ENCODE measurements at regions not wholly inside any gene's neighbourhood (a gene's known extent, or its start where the extent isn't known, plus 50 kb on each side); places are given as distances from the start of the nearest gene placed in this dataset.

GRCh38 chr3:99323940-99324339, 314.5 kb upstream of the COL8A1 start:
- TF ChIP-seq CTCF (IDR thresholded peaks at IDR 0.05) (no peak), POLR2A (IDR thresholded peaks at IDR 0.05) (no peak), POLR2AphosphoS5 (IDR thresholded peaks at IDR 0.05) (no peak)
